GM12878 (cell line): ENCODE measurements at regions not wholly inside any gene's neighbourhood (a gene's known extent, or its start where the extent isn't known, plus 50 kb on each side); places are given as distances from the start of the nearest gene placed in this dataset.

Experiments used
- ATAC-seq: fragments of 200-7000 bp; cut with Tn5 transposase; 3 replicates; pipeline ENCODE4 v1.9.1; 2020; ENCODE audit warnings: mild to moderate bottlenecking, moderate library complexity
- BruUV-seq: library from RNA; stranded (reverse); fragments of 400-500 nt; replicated peaks from 2 replicates; lab custom pipeline; 2021; lab: Mats Ljungman, UMichigan
- CTCF ChIA-PET: fragments of 300-600 bp; sonication (Branson Sonifier 250); formaldehyde crosslinking; extraction: SDS; loops from one replicate; lab custom pipeline; 2021; ENCODE audit warnings: inconsistent platforms; lab: Yijun Ruan, JAX
- POLR2A ChIA-PET: fragments of 350-600 bp; formaldehyde crosslinking; extraction: SDS; loops from one replicate; lab custom pipeline; 2021; ENCODE audit warnings: inconsistent platforms; lab: Charles Lee
- RAD21 ChIA-PET: fragments of 300-600 bp; sonication (Branson Sonifier 250); formaldehyde crosslinking; loops from one replicate; lab custom pipeline; 2023; ENCODE audit warnings: antibody characterized with exemption; ENCODE audit not compliant: unreplicated experiment; lab: Charles Lee
- SMC1A ChIA-PET: fragments of 300-600 bp; sonication (Branson Sonifier 250); formaldehyde crosslinking; loops from one replicate; lab custom pipeline; 2023; ENCODE audit not compliant: unreplicated experiment, uncharacterized antibody; lab: Charles Lee
- DNase-seq: peaks from one replicate; pipeline ENCODE4 v3.0.0-alpha.2; 2011; ENCODE audit warnings: low read depth, low spot score
- FAIRE-seq: peaks from 3 replicates; lab custom pipeline; 2011; peaks lifted over from hg19 to GRCh38; lab: Jason Lieb, UNC
- H2AFZ ChIP-seq: 2 replicates; pipeline ENCODE4 v1.6.0; 2011; ENCODE audit warnings: low read depth, low read length, control low read depth; ENCODE audit not compliant: control insufficient read depth
- H3K27ac ChIP-seq: 2 replicates; pipeline ENCODE4 v1.5.1; 2011; ENCODE audit warnings: control low read depth; ENCODE audit not compliant: control insufficient read depth, insufficient read depth
- H3K27me3 ChIP-seq, 2 experiments: replicated peaks in 1 of 2; 2 replicates each; pipeline versions ENCODE4 v1.6.0 to v1.6.1; 2011; ENCODE audit warnings: low read length in 1 of 2; ENCODE audit not compliant: control insufficient read depth in 2 of 2, insufficient read depth in 2 of 2
- H3K36me3 ChIP-seq, 2 experiments: 2 replicates each; pipeline ENCODE4 v1.5.1; 2011; ENCODE audit warnings: low read length in 1 of 2; ENCODE audit not compliant: control insufficient read depth in 2 of 2, insufficient read depth in 2 of 2
- H3K4me1 ChIP-seq: 2 replicates; pipeline ENCODE4 v1.6.1; 2011; ENCODE audit warnings: mild to moderate bottlenecking, low read length, moderate library complexity, mixed read lengths; ENCODE audit not compliant: control insufficient read depth, insufficient read depth
- H3K4me2 ChIP-seq: 2 replicates; pipeline ENCODE4 v1.6.0; 2011; ENCODE audit warnings: control low read depth; ENCODE audit not compliant: control insufficient read depth, insufficient read depth
- H3K4me3 ChIP-seq: fragments of 200-600 bp; sonication (generic); 2 replicates; pipeline ENCODE4 v1.5.1; 2016
- H3K79me2 ChIP-seq: 2 replicates; pipeline ENCODE4 v1.6.0; 2011; ENCODE audit warnings: low read length; ENCODE audit not compliant: control insufficient read depth, insufficient read depth
- H3K9ac ChIP-seq: 2 replicates; pipeline ENCODE4 v1.8.0; 2011; ENCODE audit warnings: low read length, control low read depth, mixed read lengths; ENCODE audit not compliant: control insufficient read depth, insufficient read depth
- H3K9me3 ChIP-seq: replicated peaks from 3 replicates; pipeline ENCODE4 v1.5.1; 2011; ENCODE audit warnings: mild to moderate bottlenecking, low read length; ENCODE audit not compliant: control insufficient read depth, insufficient read depth
- H4K20me1 ChIP-seq: 2 replicates; pipeline ENCODE4 v1.6.0; 2011; ENCODE audit not compliant: control insufficient read depth, insufficient read depth
- BACH1 ChIP-seq: fragments of 450-650 bp; IDR thresholded peaks from 2 replicates; pipeline ENCODE4 v1.6.1; 2017; ENCODE audit warnings: mild to moderate bottlenecking, borderline replicate concordance
- CHD1 ChIP-seq: IDR thresholded peaks from 2 replicates; pipeline ENCODE4 v1.6.1; 2012; ENCODE audit warnings: low read depth, low read length, improper control_type of control experiment
- POLR2AphosphoS5 ChIP-seq: IDR thresholded peaks from 2 replicates; pipeline ENCODE4 v1.6.1; 2011; ENCODE audit warnings: mild to moderate bottlenecking, low read length, inconsistent platforms
- RELA ChIP-seq: fragments of 450-650 bp; IDR thresholded peaks from 2 replicates; pipeline ENCODE4 v1.8.0; 2014; ENCODE audit warnings: borderline replicate concordance; ENCODE audit not compliant: partially characterized antibody
- TBL1XR1 ChIP-seq: IDR thresholded peaks from 2 replicates; pipeline ENCODE4 v1.6.1; 2012; ENCODE audit warnings: low read depth, low read length, improper control_type of control experiment
- WRNIP1 ChIP-seq: IDR thresholded peaks from 2 replicates; pipeline ENCODE4 v1.6.1; 2011; ENCODE audit warnings: low read depth, low read length, improper control_type of control experiment, borderline replicate concordance
- YY1 ChIP-seq: IDR thresholded peaks from 2 replicates; pipeline ENCODE4 v1.6.1; 2011; ENCODE audit warnings: low read depth, mild to moderate bottlenecking, low read length
- WGBS: methylation state at CpG from one replicate; pipeline ENCODE4 v1.1.6; 2016; ENCODE audit warnings: low lambda C conversion rate; ENCODE audit not compliant: insufficient replicate concordance, insufficient coverage; ENCODE audit errors: missing lambda C conversion rate; 5-methylcytosine and 5-hydroxymethylcytosine counted together
- in situ Hi-C: fragments of 300-500 bp; cut with MboI; formaldehyde crosslinking; loops from 9 replicates; pipeline ENCODE4 v1.14.3; 2018; ENCODE audit warnings: mixed read lengths
- intact Hi-C: fragments of 100-400 bp; cut with micrococcal nuclease; formaldehyde crosslinking; loops from one replicate; pipeline ENCODE4 v1.14.2; 2022; ENCODE audit not compliant: unreplicated experiment

DNA sequence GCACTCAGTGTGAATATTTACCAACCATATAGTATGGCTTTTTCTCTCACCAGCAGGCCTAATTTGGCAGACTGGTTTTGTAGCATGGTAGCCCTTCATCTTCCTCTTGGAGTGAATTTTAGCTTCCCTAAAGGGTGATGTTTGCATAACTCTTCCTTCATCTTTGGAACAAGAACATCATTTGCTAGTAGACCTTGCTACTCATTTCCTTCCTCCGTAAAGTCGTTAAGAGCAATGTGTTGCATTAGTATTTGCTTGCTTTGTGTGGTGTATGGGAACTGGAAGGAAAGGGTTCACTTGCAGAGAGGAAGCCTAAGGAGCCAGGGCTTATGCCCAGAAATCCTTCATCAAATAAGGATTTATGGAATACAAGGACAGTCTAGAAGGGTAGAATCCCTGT lies 50.2 kb upstream of the PGRMC2 start:
- ATAC-seq (no peak), FAIRE-seq (no peak), DNase-seq (no peak)
- intact Hi-C loops = no loop called here
- H3K36me3 ChIP-seq = no peaks in the 10 kb centered on the region
- no peak overlapping the region for H3K9ac ChIP-seq
- H3K79me2 ChIP-seq = no peaks in the 10 kb centered on the region
- 100% methylated on average over 2 of the region's 2 CpGs for WGBS
- no peak overlapping the region for H3K4me2 ChIP-seq
- in situ Hi-C loops = no loop called here
- H3K4me3 ChIP-seq = no peak overlapping the region
- ChIA-PET SMC1A (no interaction called here), CTCF (no interaction called here), POLR2A (no interaction called here), RAD21 (no interaction called here)
- BruUV-seq = no TSS peak
- H4K20me1 ChIP-seq = no peaks in the 10 kb centered on the region
- no peaks in the 10 kb centered on the region for H3K4me1 ChIP-seq
- TF ChIP-seq TBL1XR1 = no peak
- TF ChIP-seq POLR2AphosphoS5 = no peak
- TF ChIP-seq RELA = no peak
- TF ChIP-seq BACH1 = no peak
- no peak for TF ChIP-seq CHD1
- TF ChIP-seq WRNIP1 = no peak
- TF ChIP-seq YY1 = no peak
- no peaks in the 10 kb centered on the region for H3K9me3 ChIP-seq
- no peak overlapping the region for H2AFZ ChIP-seq
- no peak overlapping the region for H3K27ac ChIP-seq
- H3K27me3 ChIP-seq = no peaks in the 10 kb centered on the region
